SJCRH30 (cell line): ENCODE measurements at regions not wholly inside any gene's neighbourhood (a gene's known extent, or its start where the extent isn't known, plus 50 kb on each side); places are given as distances from the start of the nearest gene placed in this dataset.

ENCODE experiments used
- DNase-seq, 2 experiments: peaks; one replicate each; pipeline ENCODE4 v3.0.0-alpha.2; 2015 to 2020
- H3K27ac ChIP-seq: fragments of 250-450 bp; sonication (Bioruptor Pico); 2 replicates; pipeline ENCODE4 v1.5.1; 2020; ENCODE audit warnings: mild to moderate bottlenecking, moderate library complexity
- H3K27me3 ChIP-seq: fragments of 250-450 bp; sonication (Bioruptor Pico); 2 replicates; pipeline ENCODE4 v1.5.1; 2020; ENCODE audit warnings: mild to moderate bottlenecking, moderate library complexity
- H3K36me3 ChIP-seq: fragments of 250-450 bp; sonication (Bioruptor Pico); 2 replicates; pipeline ENCODE4 v1.5.1; 2020; ENCODE audit warnings: mild to moderate bottlenecking, moderate library complexity
- H3K4me1 ChIP-seq: fragments of 250-450 bp; sonication (Bioruptor Pico); 2 replicates; pipeline ENCODE4 v1.5.1; 2020; ENCODE audit warnings: mild to moderate bottlenecking, moderate library complexity
- H3K4me3 ChIP-seq: fragments of 250-450 bp; sonication (Bioruptor Pico); 2 replicates; pipeline ENCODE4 v1.5.1; 2020; ENCODE audit warnings: mild to moderate bottlenecking, moderate library complexity
- H3K9me3 ChIP-seq: fragments of 250-450 bp; sonication (Bioruptor Pico); replicated peaks from 2 replicates; pipeline ENCODE4 v1.5.1; 2020; ENCODE audit warnings: mild to moderate bottlenecking, moderate library complexity

DNA sequence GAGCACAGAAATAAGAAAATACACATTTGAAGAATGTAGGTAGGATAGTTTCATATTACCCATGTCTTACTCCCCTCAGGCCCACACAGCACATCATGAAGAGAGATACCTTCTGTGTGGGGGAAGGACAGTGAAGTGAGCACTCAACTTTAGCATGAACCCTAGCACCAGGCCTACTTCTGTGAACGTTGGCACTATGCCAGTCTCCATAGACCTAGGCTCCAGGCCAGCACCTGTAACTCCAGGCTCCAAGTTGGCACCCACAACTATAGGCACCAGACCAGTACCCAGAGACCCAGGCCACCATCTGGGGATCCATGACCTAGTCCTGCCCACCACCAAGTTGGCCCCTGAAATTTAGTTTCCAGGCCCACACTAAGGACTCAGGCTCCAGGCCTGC lies 410.9 kb downstream of the INSC start:
- Histone ChIP-seq H3K27ac (no peak overlapping the region), H3K9me3 (no peaks in the 10 kb centered on the region), H3K4me3 (no peak overlapping the region), H3K4me1 (no peaks in the 10 kb centered on the region), H3K36me3 (no peaks in the 10 kb centered on the region), H3K27me3 (no peaks in the 10 kb centered on the region)
- DNase-seq: no peak

DNA sequence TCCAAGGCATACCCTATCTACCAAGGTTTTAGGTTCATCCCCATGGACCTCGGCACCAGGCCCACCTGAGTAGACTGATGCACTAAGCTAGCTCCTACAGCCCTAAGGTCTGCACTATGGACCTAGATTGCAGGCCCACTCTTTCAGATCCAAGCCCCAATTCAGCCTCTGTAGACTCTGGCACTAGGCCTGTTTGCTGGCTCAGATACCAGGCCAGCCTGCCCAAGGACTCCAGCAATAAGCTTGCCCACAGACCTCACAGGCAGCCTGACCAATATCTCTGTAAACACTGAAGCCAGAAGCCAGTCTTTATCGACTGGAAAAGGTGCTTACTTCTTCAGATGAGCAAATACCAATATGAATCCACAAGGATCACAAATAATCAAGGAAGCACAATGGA lies 411.3 kb downstream of the INSC start:
- no peaks in the 10 kb centered on the region for H3K36me3 ChIP-seq
- no peak overlapping the region for H3K27ac ChIP-seq
- no peaks in the 10 kb centered on the region for H3K27me3 ChIP-seq
- H3K4me1 ChIP-seq: no peaks in the 10 kb centered on the region
- no peaks in the 10 kb centered on the region for H3K9me3 ChIP-seq
- no peak overlapping the region for H3K4me3 ChIP-seq
- DNase-seq: no peak

DNA sequence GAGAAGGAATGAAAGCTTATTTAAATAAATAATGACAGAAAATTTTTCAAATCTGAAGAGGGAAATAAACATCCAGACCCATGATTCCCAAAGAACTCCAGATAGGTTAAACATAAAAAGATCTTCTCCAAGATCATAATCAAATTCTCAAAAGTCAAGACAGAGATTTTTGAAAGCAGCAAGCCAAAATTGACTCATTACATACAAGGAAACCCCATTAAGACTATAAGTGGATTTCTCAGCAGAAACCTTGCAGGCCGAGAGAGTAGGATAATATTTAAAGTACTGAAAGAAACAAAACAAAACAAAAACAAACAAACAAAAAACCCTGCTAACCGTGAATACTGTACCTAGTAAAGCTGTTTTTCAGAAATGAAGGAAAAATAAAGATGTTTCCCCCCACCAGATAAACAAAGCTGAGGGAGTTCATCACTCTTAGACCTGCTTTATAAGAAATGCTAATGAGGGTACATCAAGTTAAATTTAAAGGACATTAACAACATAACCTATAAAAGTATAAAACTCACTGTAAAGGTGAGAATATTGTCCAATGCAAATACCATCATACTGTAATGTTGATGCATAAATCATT lies 412.2 kb downstream of the INSC start:
- H3K36me3 ChIP-seq: no peaks in the 10 kb centered on the region
- H3K27ac ChIP-seq: no peak overlapping the region
- no peak for DNase-seq
- no peaks in the 10 kb centered on the region for H3K27me3 ChIP-seq
- H3K4me1 ChIP-seq: no peaks in the 10 kb centered on the region
- no peak overlapping the region for H3K4me3 ChIP-seq
- H3K9me3 ChIP-seq: no peaks in the 10 kb centered on the region

DNA sequence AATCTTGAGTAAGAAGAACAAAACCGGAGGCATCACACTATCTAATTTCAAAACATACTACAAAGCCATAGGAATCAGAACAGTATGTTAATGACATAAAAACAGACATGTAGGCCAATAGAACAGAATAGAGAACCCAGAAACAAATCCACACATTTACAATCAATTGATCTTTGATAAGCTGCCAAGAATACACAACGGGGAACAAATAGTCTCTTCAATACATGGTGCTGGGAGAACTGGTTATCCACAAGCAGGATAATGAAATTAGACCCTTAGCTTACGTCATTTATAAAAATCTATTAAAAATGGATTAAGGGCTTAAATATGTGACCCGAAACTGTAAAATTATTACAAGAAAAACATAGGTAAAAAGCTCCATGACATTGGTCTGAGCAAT lies 417.7 kb downstream of the INSC start:
- no peak for DNase-seq
- no peaks in the 10 kb centered on the region for H3K9me3 ChIP-seq

DNA sequence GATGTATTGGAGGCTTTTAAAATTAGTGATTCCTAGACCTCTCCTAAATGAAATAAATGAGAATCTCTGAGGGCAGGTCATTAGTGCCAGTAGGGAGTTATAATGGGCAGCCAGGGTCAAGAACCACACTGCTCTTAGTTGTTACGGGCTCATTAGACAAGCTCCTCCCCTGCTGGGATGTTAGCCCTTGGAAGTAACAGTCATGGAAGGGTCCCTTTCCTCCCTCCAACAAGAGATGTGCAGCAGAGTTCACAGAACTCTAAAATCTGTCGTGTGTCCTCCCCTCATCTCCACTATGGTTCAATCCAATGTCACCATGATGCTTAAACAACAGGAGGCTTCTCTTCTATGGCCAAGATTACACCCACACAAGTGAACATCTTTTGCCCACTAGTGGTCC lies 419.5 kb downstream of the INSC start:
- no peak overlapping the region for H3K4me3 ChIP-seq
- H3K27ac ChIP-seq: no peak overlapping the region
- no peaks in the 10 kb centered on the region for H3K9me3 ChIP-seq
- no peak for DNase-seq
- no peaks in the 10 kb centered on the region for H3K36me3 ChIP-seq
- no peaks in the 10 kb centered on the region for H3K4me1 ChIP-seq
- peaks cover 8% of the 10 kb centered on the region; the same call in 1 of the 2 replicates for H3K27me3 ChIP-seq

More for the DNA sequence above, 417.7 kb downstream of the INSC start:
- no peaks in the 10 kb centered on the region for H3K36me3 ChIP-seq
- no peak overlapping the region for H3K4me3 ChIP-seq
- peaks cover 8% of the 10 kb centered on the region; the same call in 1 of the 2 replicates for H3K27me3 ChIP-seq
- H3K4me1 ChIP-seq: no peaks in the 10 kb centered on the region
- no peak overlapping the region for H3K27ac ChIP-seq

DNA sequence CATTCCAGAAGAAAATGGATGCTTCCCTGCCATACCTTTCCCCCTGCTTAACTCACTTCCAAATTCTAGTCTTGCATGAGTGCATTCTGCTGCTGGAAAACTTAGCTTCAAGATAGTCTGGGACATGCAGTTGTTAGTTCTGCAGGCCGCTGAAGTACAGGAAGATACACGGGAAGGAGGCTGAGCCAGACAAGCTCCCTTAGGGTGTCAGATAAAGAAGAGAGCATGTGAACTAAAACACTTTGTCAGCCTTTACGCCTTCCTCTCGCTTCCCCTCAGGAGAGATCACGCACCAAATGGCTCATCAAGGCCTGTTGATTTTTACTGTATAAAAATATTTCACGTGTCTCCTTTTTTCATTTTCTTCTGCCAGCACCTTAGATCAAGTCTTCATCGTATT lies 420.7 kb downstream of the INSC start:
- H3K4me3 ChIP-seq: no peak overlapping the region
- H3K27me3 ChIP-seq: peaks cover 8% of the 10 kb centered on the region; the same call in 1 of the 2 replicates
- DNase-seq: no peak
- no peak overlapping the region for H3K27ac ChIP-seq
- H3K4me1 ChIP-seq: no peaks in the 10 kb centered on the region
- no peaks in the 10 kb centered on the region for H3K9me3 ChIP-seq
- H3K36me3 ChIP-seq: no peaks in the 10 kb centered on the region

DNA sequence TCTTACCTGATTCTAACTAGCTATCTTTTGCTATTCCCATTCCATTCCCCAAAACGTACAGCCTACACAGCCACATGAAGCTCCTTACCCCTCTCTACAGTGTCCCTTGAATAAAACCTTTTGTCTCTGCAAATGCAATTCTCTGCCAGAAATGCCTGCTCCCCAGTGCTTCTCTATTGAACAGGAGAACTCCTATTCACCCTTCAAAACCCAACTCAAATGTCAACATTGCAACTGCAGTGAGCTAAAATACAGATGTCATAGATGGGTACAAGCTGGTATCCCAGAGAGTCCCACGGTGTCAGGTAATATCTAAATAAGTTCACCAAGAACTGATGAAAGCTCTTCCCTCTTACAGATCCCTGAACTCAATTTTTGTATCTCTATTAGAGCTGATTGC lies 421.7 kb downstream of the INSC start:
- no peak overlapping the region for H3K27ac ChIP-seq
- no peak for DNase-seq
- H3K4me3 ChIP-seq: no peak overlapping the region
- peaks cover 8% of the 10 kb centered on the region; the same call in 1 of the 2 replicates for H3K27me3 ChIP-seq
- H3K9me3 ChIP-seq: no peaks in the 10 kb centered on the region
- no peaks in the 10 kb centered on the region for H3K36me3 ChIP-seq
- no peaks in the 10 kb centered on the region for H3K4me1 ChIP-seq

DNA sequence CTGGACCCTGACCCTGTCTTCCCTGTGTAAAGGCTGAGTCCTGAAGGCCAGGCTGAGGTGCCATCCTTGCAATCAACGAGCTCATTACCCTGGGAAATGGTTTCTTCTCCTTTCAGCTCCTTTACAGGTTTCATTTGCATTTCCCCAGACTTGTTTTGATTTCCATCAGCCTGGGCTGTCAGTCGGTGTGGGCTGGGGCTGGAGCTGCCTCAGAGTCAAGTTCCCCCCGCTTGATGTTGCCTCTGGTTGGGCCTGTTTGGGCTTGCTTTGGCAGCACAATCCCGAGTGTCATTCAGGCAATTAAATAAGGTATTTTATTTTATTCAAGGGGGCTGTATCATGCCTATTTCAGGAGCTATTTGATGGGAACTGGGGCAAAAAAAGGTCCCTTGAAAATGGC lies 424.9 kb downstream of the INSC start:
- H3K27me3 ChIP-seq: no peaks in the 10 kb centered on the region
- no peak for DNase-seq
- H3K4me1 ChIP-seq: no peaks in the 10 kb centered on the region
- no peaks in the 10 kb centered on the region for H3K9me3 ChIP-seq
- H3K4me3 ChIP-seq: no peak overlapping the region
- H3K27ac ChIP-seq: no peak overlapping the region
- H3K36me3 ChIP-seq: no peaks in the 10 kb centered on the region

DNA sequence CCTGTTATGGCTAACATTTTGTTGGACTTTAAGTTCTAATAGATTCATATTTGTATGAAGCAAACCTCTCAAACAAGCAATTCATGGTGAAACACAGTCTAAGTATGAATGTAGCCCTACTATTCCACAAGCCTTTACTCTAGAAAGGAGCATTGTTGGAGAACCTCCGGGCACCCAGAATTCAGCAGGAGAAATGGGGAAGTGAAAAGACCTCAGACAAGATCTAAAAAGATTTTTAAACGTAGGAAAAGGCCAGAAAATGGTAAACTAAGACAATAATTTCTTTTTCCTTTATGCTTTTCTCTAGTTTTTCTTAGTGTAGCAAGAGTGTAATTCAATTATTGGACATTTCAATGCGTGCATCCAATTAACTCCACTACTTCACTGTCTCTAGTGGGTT lies 426.4 kb downstream of the INSC start:
- Histone ChIP-seq H3K27me3 (0 out of 2 replicates have a peak, but pooled peaks cover 3% of the 10 kb centered on the region), H3K9me3 (no peaks in the 10 kb centered on the region)

DNA sequence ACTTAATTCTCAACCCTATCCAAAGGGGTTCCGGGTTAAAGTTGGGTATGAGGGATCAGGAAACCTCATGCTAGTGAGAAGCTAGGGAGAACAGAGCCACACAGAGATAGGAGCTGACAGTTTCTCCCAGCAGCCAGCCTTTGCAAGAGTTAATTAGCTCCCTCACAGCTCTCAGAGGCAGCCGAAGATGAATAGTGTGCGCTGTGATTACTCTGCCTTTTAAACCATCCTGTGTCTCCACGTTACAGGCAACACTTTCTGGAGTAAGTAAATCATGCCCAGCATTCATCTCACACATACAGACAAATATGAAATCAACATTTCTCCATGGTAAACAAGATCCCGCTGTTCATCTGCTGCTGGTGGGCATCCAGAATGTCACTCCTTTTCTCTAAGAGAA lies 429.6 kb downstream of the INSC start:
- Histone ChIP-seq H3K27me3 (0 out of 2 replicates have a peak, but pooled peaks cover 3% of the 10 kb centered on the region), H3K4me3 (no peak overlapping the region), H3K9me3 (no peaks in the 10 kb centered on the region), H3K27ac (no peak overlapping the region), H3K36me3 (no peaks in the 10 kb centered on the region), H3K4me1 (no peaks in the 10 kb centered on the region)
- no peak for DNase-seq

More for the DNA sequence above, 426.4 kb downstream of the INSC start:
- Histone ChIP-seq H3K27ac (no peak overlapping the region), H3K4me1 (no peaks in the 10 kb centered on the region), H3K4me3 (no peak overlapping the region), H3K36me3 (no peaks in the 10 kb centered on the region)
- DNase-seq: no peak

DNA sequence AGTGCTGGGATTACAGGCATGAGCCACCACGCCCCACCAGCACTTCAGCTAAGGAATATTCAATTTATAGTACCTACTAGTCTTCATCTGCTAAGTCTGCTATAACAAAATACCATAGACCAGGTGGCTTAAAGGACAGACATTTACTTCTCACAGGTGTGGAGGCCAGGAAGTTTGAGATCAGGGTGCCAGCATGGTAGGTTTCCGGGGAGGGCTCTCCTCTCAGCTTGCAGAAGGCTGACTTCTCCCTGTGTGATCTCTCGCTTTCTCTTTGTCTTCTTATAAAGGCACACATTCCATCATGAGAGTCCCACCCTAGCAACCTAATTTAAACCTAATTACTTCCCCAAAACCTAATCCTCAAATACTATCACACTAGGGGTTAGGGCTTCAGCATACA lies 433.0 kb downstream of the INSC start:
- DNase-seq: no peak
- H3K36me3 ChIP-seq: no peaks in the 10 kb centered on the region
- no peaks in the 10 kb centered on the region for H3K4me1 ChIP-seq
- 0 out of 2 replicates have a peak, but pooled peaks cover 3% of the 10 kb centered on the region for H3K27me3 ChIP-seq
- H3K4me3 ChIP-seq: no peak overlapping the region
- H3K9me3 ChIP-seq: no peaks in the 10 kb centered on the region
- H3K27ac ChIP-seq: no peak overlapping the region

DNA sequence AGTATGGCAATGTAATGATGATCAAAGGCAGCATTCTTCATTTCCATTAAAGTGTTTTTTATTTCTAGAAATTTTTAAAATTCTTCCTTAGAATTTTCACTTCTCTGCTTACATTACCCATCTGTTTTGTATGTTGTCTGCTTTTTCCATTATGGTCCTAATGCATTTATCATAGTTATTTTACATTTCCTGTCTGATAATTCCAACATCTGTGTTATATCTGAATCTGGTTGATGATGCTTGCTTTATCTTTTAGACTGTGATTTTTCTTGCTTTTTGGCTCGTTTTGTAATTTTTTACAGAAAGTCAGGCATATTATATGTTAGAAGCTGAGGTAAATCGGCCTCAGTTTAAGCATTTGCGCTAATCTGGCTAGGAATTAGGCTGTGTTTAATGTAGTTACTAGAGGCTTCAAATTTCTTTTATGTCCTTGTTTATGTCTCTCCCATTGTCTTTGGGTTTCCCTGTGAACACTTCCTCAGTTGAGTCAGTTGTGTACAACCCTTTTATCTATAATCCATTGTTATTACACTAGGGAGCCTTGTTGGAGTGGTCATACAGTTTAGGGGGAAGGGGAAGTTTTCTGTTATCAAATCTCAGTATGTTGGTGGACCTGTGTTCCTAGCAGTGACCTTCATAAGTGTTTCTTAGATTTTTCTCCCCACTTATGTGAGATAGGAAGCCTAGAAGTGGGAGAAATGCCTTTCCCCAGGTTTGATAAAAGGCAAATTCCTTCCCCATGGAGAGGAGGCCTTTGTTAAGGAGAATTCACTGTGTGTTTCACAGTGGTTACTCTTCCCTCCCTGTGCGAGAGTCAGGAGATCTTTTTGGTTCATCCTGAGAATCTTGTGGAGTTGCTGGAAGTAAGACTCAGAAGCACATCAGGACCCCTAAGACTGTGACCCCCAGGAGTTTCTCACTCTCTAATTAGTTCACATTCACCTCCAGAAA lies 437.5 kb downstream of the INSC start:
- no peaks in the 10 kb centered on the region for H3K9me3 ChIP-seq
- no peak for DNase-seq
- H3K4me1 ChIP-seq: no peaks in the 10 kb centered on the region
- no peaks in the 10 kb centered on the region for H3K27me3 ChIP-seq
- no peak overlapping the region for H3K27ac ChIP-seq
- H3K4me3 ChIP-seq: no peak overlapping the region
- H3K36me3 ChIP-seq: no peaks in the 10 kb centered on the region

DNA sequence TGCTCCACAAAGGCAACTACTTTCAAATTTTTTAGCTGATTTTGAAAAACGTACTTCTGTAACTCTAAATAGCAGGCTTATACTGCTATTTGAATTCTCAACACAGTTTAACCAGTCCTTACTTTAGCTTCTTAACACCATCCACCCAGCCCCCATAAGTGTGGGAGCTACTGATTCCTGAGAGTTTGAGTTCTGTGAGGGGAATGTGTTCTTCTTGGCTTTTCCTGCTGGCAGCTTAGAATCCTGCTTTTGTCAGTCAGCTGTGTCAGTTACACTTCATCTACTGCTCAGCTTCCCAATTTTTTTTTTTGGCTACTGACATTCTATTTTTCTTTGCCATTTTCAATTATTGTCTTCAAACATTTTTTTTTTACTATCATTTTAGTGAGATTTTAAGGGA lies 440.4 kb downstream of the INSC start:
- Histone ChIP-seq H3K27ac (no peak overlapping the region), H3K4me1 (no peaks in the 10 kb centered on the region), H3K9me3 (no peaks in the 10 kb centered on the region), H3K4me3 (no peak overlapping the region), H3K36me3 (no peaks in the 10 kb centered on the region), H3K27me3 (no peaks in the 10 kb centered on the region)
- no peak for DNase-seq

DNA sequence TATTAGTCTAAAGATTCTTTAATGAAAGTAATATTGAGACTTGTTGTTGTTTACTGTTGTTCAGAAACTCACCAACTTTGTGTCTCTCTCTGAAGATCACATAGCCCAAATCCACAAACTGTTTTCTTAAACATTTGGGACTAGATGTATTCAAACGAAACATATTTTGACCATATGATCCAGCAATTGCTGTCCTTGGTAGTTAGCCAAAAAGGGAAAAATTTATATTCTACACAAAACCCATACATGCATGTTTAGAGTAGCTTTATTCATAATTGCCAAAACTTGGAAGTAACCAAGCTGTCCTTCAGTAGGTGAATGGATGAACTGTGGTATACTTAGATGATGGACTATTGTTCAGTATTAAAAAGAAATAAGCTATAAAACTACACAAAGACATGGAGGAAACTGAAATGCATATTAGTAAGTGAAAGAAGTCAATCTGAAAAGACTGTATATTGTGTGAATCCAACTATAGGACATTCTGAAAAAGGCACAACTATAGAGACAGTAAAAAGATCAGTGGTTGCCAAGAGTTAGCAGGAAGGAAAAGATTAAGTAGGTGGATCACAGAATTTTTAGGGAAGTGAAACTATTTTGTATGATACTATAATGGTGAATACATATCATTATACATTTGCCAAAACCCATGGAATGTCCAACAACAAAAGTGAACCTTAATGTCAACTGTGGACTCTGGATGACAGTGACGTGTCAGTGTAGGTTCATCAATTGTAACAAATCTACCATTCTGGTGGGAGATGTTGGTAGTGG lies 442.9 kb downstream of the INSC start:
- Histone ChIP-seq H3K4me1 (no peaks in the 10 kb centered on the region), H3K9me3 (no peaks in the 10 kb centered on the region), H3K27ac (no peak overlapping the region), H3K4me3 (no peak overlapping the region), H3K36me3 (no peaks in the 10 kb centered on the region), H3K27me3 (no peaks in the 10 kb centered on the region)
- DNase-seq: no peak
